Astrocyte (in vitro differentiated cells and primary cell): ENCODE measurements at regions not wholly inside any gene's neighbourhood (a gene's known extent, or its start where the extent isn't known, plus 50 kb on each side); places are given as distances from the start of the nearest gene placed in this dataset.

Experiments
- DNase-seq: peaks from one replicate; pipeline ENCODE4 v3.0.0-alpha.2; 2010; ENCODE audit warnings: low read depth
- FAIRE-seq: peaks from 2 replicates; lab custom pipeline; 2011; peaks lifted over from hg19 to GRCh38; lab: Jason Lieb, UNC
- H2AFZ ChIP-seq: 2 replicates; pipeline ENCODE4 v1.6.0; 2012; ENCODE audit warnings: low read depth, low read length, inconsistent platforms
- H3K27ac ChIP-seq: 2 replicates; pipeline ENCODE4 v1.5.1; 2011; ENCODE audit warnings: low read depth, low read length, inconsistent platforms
- H3K27me3 ChIP-seq: 2 replicates; pipeline ENCODE4 v1.6.0; 2011; ENCODE audit warnings: low read length, inconsistent platforms; ENCODE audit not compliant: insufficient read depth
- H3K36me3 ChIP-seq: 2 replicates; pipeline ENCODE4 v1.5.1; 2011; ENCODE audit warnings: low read length, inconsistent platforms; ENCODE audit not compliant: insufficient read depth
- H3K4me1 ChIP-seq: 2 replicates; pipeline ENCODE4 v1.5.1; 2011; ENCODE audit warnings: low read length, inconsistent platforms; ENCODE audit not compliant: insufficient read depth
- H3K4me2 ChIP-seq: 2 replicates; pipeline ENCODE4 v1.6.0; 2012; ENCODE audit warnings: low read length, inconsistent platforms
- H3K4me3 ChIP-seq: 2 replicates; pipeline ENCODE4 v1.5.1; 2011; ENCODE audit warnings: low read depth, mild to moderate bottlenecking, low read length, inconsistent platforms; ENCODE audit not compliant: insufficient read depth
- H3K79me2 ChIP-seq: 2 replicates; pipeline ENCODE4 v1.6.0; 2012; ENCODE audit warnings: mild to moderate bottlenecking, low read length, inconsistent platforms; ENCODE audit not compliant: insufficient read depth
- H3K9ac ChIP-seq: 2 replicates; pipeline ENCODE4 v1.6.0; 2012; ENCODE audit warnings: mild to moderate bottlenecking, low read length, inconsistent platforms
- H3K9me3 ChIP-seq: 2 replicates; pipeline ENCODE4 v1.5.1; 2012; ENCODE audit warnings: low read depth, mild to moderate bottlenecking, low read length, inconsistent platforms; ENCODE audit not compliant: insufficient read depth
- H4K20me1 ChIP-seq: 2 replicates; pipeline ENCODE4 v1.6.0; 2012; ENCODE audit warnings: low read length, inconsistent platforms; ENCODE audit not compliant: insufficient read depth
- H3K27ac Mint-ChIP-seq: one replicate; pipeline ENCODE4 v1.8.0; 2021; ENCODE audit warnings: mild to moderate bottlenecking, mixed read lengths; ENCODE audit not compliant: unreplicated experiment
- H3K27me3 Mint-ChIP-seq: one replicate; pipeline ENCODE4 v1.8.0; 2021; ENCODE audit warnings: low read depth, mixed read lengths; ENCODE audit not compliant: unreplicated experiment
- H3K36me3 Mint-ChIP-seq: one replicate; pipeline ENCODE4 v1.8.0; 2021; ENCODE audit warnings: low read depth, mixed read lengths; ENCODE audit not compliant: unreplicated experiment
- H3K4me1 Mint-ChIP-seq: one replicate; pipeline ENCODE4 v1.8.0; 2021; ENCODE audit warnings: low read depth, mixed read lengths; ENCODE audit not compliant: unreplicated experiment
- H3K4me3 Mint-ChIP-seq: one replicate; pipeline ENCODE4 v1.8.0; 2021; ENCODE audit warnings: mild to moderate bottlenecking, moderate library complexity, mixed read lengths; ENCODE audit not compliant: unreplicated experiment
- H3K9me3 Mint-ChIP-seq: one replicate; pipeline ENCODE4 v1.8.0; 2021; ENCODE audit warnings: mild to moderate bottlenecking, mixed read lengths; ENCODE audit not compliant: unreplicated experiment
- CTCF ChIP-seq: IDR thresholded peaks from 2 replicates; pipeline ENCODE4 v1.5.1; 2011; ENCODE audit warnings: low read depth, mild to moderate bottlenecking, inconsistent platforms, low read length, moderate library complexity; ENCODE audit not compliant: insufficient read depth
- EZH2 ChIP-seq: IDR thresholded peaks from 2 replicates; pipeline ENCODE4 v1.6.1; 2012; ENCODE audit warnings: mild to moderate bottlenecking, low read length, inconsistent platforms; ENCODE audit not compliant: insufficient read depth

GRCh38 chr6:81063891-81064290 is 688.6 kb downstream of the TENT5A start:
- Mint-ChIP-seq H3K9me3 (no peaks in the 10 kb centered on the region), H3K27me3 (no peaks in the 10 kb centered on the region), H3K4me1 (no peaks in the 10 kb centered on the region), H3K4me3 (no peak overlapping the region), H3K27ac (no peak overlapping the region), H3K36me3 (no peaks in the 10 kb centered on the region)
- Histone ChIP-seq H3K27ac (no peak overlapping the region), H3K4me3 (no peak overlapping the region), H3K27me3 (no peaks in the 10 kb centered on the region), H3K36me3 (no peaks in the 10 kb centered on the region), H2AFZ (no peak overlapping the region), H3K9ac (no peak overlapping the region), H3K79me2 (no peaks in the 10 kb centered on the region), H3K9me3 (no peaks in the 10 kb centered on the region), H4K20me1 (no peaks in the 10 kb centered on the region), H3K4me2 (no peak overlapping the region), H3K4me1 (no peaks in the 10 kb centered on the region)
- no peak for FAIRE-seq
- no peak for DNase-seq
- TF ChIP-seq EZH2 (no peak), CTCF (no peak)

GRCh38 chr6:81054036-81054435 is 698.4 kb downstream of the TENT5A start:
- H3K4me2 ChIP-seq: no peak overlapping the region
- no peak for TF ChIP-seq EZH2
- no peak for TF ChIP-seq CTCF

DNA sequence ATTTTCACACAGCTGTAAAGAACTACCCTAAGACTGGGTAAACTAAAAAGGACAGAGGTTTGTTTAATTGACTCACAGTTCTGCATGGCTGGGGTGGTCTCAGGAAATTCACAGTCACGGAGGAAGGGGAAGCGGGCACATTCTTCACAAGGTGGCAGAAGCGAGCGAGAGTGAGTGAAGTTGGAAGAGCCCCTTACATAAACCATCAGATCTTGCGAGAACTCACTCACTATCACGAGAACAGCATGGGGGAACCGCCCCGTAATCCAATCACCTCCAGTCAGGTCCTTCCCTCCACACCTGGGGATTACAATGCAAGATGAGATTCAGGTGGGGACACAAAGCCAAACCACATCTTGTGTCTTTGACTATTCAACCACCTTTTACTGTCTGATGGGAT is 700.5 kb downstream of the TENT5A start:
- Histone ChIP-seq H3K9me3 (no peaks in the 10 kb centered on the region), H2AFZ (no peak overlapping the region), H3K4me1 (no peaks in the 10 kb centered on the region), H3K36me3 (no peaks in the 10 kb centered on the region), H3K4me3 (no peak overlapping the region), H3K4me2 (no peak overlapping the region), H3K79me2 (no peaks in the 10 kb centered on the region), H3K9ac (no peak overlapping the region), H4K20me1 (no peaks in the 10 kb centered on the region), H3K27me3 (no peaks in the 10 kb centered on the region), H3K27ac (no peak overlapping the region)
- TF ChIP-seq EZH2 (no peak), CTCF (no peak)
- DNase-seq (no peak), FAIRE-seq (no peak)
- no peaks in the 10 kb centered on the region for H3K4me1 Mint-ChIP-seq
- no peaks in the 10 kb centered on the region for H3K27me3 Mint-ChIP-seq
- H3K36me3 Mint-ChIP-seq: no peaks in the 10 kb centered on the region
- H3K27ac Mint-ChIP-seq: no peak overlapping the region
- no peak overlapping the region for H3K4me3 Mint-ChIP-seq
- no peaks in the 10 kb centered on the region for H3K9me3 Mint-ChIP-seq

More at GRCh38 chr6:81054036-81054435, 698.4 kb downstream of the TENT5A start:
- Histone ChIP-seq H3K79me2 (no peaks in the 10 kb centered on the region), H3K9ac (no peak overlapping the region), H3K27me3 (no peaks in the 10 kb centered on the region), H3K4me1 (no peaks in the 10 kb centered on the region), H3K9me3 (no peaks in the 10 kb centered on the region), H2AFZ (no peak overlapping the region), H4K20me1 (no peaks in the 10 kb centered on the region), H3K27ac (no peak overlapping the region), H3K36me3 (no peaks in the 10 kb centered on the region), H3K4me3 (no peak overlapping the region)
- no peaks in the 10 kb centered on the region for H3K27me3 Mint-ChIP-seq
- H3K27ac Mint-ChIP-seq: no peak overlapping the region
- DNase-seq (no peak), FAIRE-seq (no peak)
- no peaks in the 10 kb centered on the region for H3K4me1 Mint-ChIP-seq
- no peaks in the 10 kb centered on the region for H3K36me3 Mint-ChIP-seq
- H3K9me3 Mint-ChIP-seq: no peaks in the 10 kb centered on the region
- no peak overlapping the region for H3K4me3 Mint-ChIP-seq
